ENCODE measurements at regions not wholly inside any gene's neighbourhood (a gene's known extent, or its start where the extent isn't known, plus 50 kb on each side); places are given as distances from the start of the nearest gene placed in this dataset.
A peak's percentile ranks its signal among the peaks of the same experiment; 100 is the strongest.

- Histone ChIP-seq H3K9me3 (no peaks in the 10 kb centered on the region), H3K36me3 (ENCODE audit: low read depth) (no peaks in the 10 kb centered on the region), H3K4me1 (ENCODE audit: low read depth) (no peaks in the 10 kb centered on the region), H3K4me3 (no peak overlapping the region)
- DNase-seq (peak in 2 of 3 donors; percentile 28 to 29), ATAC-seq (peak; percentile 45)
- TF ChIP-seq CTCF (IDR thresholded peaks at IDR 0.05) = no peak
- intact Hi-C loops (cut with DNase I, micrococcal nuclease) = no loop called here
Observed at GRCh38 chr2:30026091-30027055, 105.0 kb upstream of the ALK start.

GRCh38 chr2:30029804-30030203 is 108.4 kb upstream of the ALK start:
- intact Hi-C loops (cut with DNase I, micrococcal nuclease) = no loop called here
- ATAC-seq = no peak
- Histone ChIP-seq H3K9me3 (no peaks in the 10 kb centered on the region), H3K36me3 (ENCODE audit: low read depth) (no peaks in the 10 kb centered on the region), H3K4me3 (no peak overlapping the region), H3K4me1 (ENCODE audit: low read depth) (no peaks in the 10 kb centered on the region)
- no peak for TF ChIP-seq CTCF (IDR thresholded peaks at IDR 0.05)
- no peak for DNase-seq

DNA sequence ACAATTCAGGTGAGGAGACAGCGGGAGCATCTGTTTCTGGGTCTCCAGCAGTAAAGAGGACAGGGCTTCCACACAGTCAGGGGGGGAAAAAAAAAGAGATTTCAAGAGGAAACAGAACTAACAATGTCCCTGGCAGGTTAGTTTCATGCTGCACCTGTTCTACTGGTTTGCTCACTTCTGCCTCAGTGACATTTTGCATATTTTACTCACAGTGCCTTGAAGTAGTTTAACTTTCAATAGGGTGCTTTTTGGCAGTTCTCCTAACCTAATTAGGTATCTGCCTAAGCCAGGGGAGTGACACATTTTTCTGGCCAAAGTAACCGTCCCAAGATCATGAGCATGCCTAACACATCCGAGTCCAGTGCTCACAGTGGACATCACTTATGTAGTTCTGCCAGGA is 109.0 kb upstream of the ALK start:
- no peak for TF ChIP-seq CTCF (IDR thresholded peaks at IDR 0.05)
- no peaks in the 10 kb centered on the region for H3K36me3 ChIP-seq (ENCODE audit: low read depth)
- H3K9me3 ChIP-seq = no peaks in the 10 kb centered on the region
- H3K4me3 ChIP-seq = no peak overlapping the region
- intact Hi-C loops (cut with DNase I, micrococcal nuclease) = no loop called here
- DNase-seq (no peak), ATAC-seq (no peak)
- H3K4me1 ChIP-seq (ENCODE audit: low read depth) = no peaks in the 10 kb centered on the region

DNA sequence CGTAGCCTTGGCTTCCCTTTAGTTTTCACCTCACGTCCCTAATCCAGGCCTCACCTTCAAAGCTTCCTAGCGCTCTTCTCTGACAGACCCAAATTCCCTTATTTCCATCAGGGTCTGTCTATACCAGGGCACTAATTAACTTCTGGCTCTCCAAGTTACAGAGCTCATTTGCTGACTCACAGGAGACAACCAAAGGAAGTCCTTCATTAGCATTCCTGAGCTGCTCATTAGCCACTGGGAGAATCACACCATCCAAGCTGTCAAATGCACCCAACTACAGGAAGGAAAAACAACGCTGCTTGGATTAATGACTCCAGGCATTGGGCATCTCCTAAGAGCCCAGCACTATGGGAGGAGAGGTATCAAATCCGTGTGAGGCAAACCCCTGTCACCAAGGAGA is 109.8 kb upstream of the ALK start:
- intact Hi-C loops (cut with DNase I, micrococcal nuclease) = no loop called here
- Histone ChIP-seq H3K9me3 (no peaks in the 10 kb centered on the region), H3K4me3 (no peak overlapping the region), H3K36me3 (ENCODE audit: low read depth) (no peaks in the 10 kb centered on the region), H3K4me1 (ENCODE audit: low read depth) (no peaks in the 10 kb centered on the region)
- ATAC-seq (no peak), DNase-seq (no peak)
- TF ChIP-seq CTCF (IDR thresholded peaks at IDR 0.05) = no peak

DNA sequence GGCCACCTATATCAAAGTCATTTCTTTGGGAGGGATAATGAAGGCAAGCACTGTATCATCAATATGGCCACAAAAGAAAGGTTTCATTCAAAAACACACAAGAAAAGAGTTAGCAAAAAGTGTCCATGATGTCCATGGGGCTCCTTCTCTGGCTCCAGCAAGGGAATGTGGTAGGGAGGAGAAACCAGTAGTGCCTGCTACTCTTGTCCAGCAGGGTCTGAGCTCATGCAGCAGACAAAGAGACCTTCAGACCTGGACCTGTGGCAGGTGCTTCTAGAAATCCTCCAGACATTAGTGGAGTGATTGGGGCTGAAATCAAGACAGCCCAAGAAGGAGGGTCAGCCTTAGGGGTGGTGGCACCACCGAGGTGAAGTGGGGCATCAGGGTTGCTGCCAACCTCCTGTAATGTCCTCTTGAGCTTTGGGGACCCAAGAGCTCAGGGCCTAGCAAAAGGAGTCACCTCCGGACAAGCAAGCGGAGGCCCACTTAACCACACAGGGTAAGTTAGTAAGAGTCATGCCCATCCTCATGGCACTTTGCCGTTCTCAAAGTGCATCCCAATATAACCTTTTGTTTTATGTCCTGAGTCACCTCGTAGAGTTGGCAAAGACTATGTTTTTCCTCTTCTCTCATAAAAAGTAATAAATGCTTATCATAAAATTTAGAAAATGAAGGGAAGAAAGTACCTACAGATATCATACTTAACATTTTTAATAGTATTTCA is 112.6 kb upstream of the YPEL5 start:
- Histone ChIP-seq H3K9me3 (no peaks in the 10 kb centered on the region), H3K4me1 (ENCODE audit: low read depth) (no peaks in the 10 kb centered on the region), H3K36me3 (ENCODE audit: low read depth) (no peaks in the 10 kb centered on the region), H3K4me3 (no peak overlapping the region)
- intact Hi-C loops (cut with DNase I, micrococcal nuclease) = no loop called here
- no peak for TF ChIP-seq CTCF (IDR thresholded peaks at IDR 0.05)
- ATAC-seq (no peak), DNase-seq (no peak)

All from mucosa of descending colon (tissue), 3 donors.